B cell (primary cell): ENCODE measurements at regions not wholly inside any gene's neighbourhood (a gene's known extent, or its start where the extent isn't known, plus 50 kb on each side); places are given as distances from the start of the nearest gene placed in this dataset.

Experiments
- CTCF ChIP-seq: fragments of 200-600 bp; IDR thresholded peaks from one replicate; pipeline ENCODE4 v1.8.0; 2022; ENCODE audit warnings: antibody characterized with exemption, mild to moderate bottlenecking
- EZH2 ChIP-seq: IDR thresholded peaks from 2 replicates; pipeline ENCODE4 v1.6.1; 2012; ENCODE audit warnings: borderline replicate concordance, low read depth, mild to moderate bottlenecking, moderate library complexity, low read length; ENCODE audit not compliant: insufficient read depth, poor library complexity, severe bottlenecking

GRCh38 chrX:475926-476723, 89.4 kb upstream of the PPP2R3B start:
- TF ChIP-seq CTCF: no peak
- no peak for TF ChIP-seq EZH2
